ENCODE measurements at regions not wholly inside any gene's neighbourhood (a gene's known extent, or its start where the extent isn't known, plus 50 kb on each side); places are given as distances from the start of the nearest gene placed in this dataset.

DNA sequence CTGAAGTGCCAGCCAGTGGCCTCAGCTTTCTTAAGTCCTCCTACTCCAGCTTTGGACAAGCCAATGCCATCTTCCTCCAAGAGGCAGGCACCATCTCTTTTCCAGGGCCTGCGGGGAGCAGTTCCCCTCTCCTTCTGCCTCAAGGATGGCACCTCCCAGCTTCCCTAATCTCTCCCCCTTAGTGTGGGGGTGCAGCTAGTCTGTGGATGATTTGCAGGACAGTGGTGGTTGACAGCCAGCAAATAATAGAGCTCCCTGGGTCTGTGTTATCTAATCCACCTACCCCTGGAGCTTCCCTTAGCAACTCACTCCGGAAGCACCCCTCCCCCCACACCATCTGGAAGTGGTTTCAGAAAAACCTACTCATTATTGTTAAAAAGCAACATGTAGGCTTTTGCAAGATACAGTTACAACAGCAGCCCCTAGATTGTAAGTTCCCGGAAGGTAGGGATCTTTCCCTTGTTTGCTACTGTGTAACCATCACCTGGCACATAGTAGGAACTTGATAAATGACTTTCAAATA lies 247.1 kb downstream of the BCOR start:
- H3K4me3 Mint-ChIP-seq: no peak overlapping the region
- H3K36me3 Mint-ChIP-seq (ENCODE audit: low read depth): no peaks in the 10 kb centered on the region
- DNase-seq: peak; percentile 23
- H3K4me1 Mint-ChIP-seq: peaks cover 63% of the 10 kb centered on the region
- peaks cover 19% of the 10 kb centered on the region for H3K27me3 Mint-ChIP-seq (ENCODE audit: low read depth, poor library complexity)
- TF ChIP-seq, protein P1, sequence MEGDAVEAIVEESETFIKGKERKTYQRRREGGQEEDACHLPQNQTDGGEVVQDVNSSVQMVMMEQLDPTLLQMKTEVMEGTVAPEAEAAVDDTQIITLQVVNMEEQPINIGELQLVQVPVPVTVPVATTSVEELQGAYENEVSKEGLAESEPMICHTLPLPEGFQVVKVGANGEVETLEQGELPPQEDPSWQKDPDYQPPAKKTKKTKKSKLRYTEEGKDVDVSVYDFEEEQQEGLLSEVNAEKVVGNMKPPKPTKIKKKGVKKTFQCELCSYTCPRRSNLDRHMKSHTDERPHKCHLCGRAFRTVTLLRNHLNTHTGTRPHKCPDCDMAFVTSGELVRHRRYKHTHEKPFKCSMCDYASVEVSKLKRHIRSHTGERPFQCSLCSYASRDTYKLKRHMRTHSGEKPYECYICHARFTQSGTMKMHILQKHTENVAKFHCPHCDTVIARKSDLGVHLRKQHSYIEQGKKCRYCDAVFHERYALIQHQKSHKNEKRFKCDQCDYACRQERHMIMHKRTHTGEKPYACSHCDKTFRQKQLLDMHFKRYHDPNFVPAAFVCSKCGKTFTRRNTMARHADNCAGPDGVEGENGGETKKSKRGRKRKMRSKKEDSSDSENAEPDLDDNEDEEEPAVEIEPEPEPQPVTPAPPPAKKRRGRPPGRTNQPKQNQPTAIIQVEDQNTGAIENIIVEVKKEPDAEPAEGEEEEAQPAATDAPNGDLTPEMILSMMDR (IDR thresholded peaks at IDR 0.05): no peak
- peaks cover 19% of the 10 kb centered on the region for H3K9me3 Mint-ChIP-seq
- no peak overlapping the region for H3K27ac Mint-ChIP-seq

DNA sequence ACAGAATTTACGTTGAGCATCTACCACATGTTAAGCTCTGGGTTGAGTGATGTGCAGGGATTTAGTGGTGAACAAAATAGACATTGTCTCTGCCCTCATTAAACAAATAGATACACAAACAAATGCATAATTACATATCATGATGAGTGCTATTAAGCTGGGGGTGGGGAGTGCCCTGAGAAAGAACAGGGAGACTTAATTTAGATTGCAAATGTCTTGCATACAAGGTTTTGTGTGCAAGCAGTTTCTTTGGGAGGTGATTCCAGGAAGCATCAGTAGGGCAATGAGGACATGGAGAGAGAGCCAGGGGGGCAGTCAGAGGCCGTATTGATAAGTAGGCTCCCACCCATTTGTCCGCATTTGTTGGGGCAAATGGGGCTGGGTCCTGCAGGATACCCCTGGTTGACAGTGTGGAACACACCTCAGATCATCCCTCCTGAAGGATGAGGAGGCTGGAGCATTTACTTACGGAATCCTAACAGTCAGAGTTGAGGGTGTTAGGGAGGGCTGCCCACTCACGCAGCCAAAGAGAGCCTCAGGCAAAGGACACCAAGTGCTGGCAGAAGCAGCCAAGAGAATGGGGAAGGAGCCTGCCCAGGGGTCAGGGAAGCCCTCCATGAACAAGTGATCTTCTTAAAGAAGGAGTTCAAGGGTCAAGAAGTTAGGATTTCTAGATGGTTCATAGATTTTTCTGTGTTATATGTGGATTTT lies 245.9 kb downstream of the BCOR start:
- H3K27ac Mint-ChIP-seq: no peak overlapping the region
- H3K9me3 Mint-ChIP-seq: peaks cover 26% of the 10 kb centered on the region
- TF ChIP-seq, protein P1 (IDR thresholded peaks at IDR 0.05): no peak
- no peak for DNase-seq
- peaks cover 16% of the 10 kb centered on the region for H3K27me3 Mint-ChIP-seq (ENCODE audit: low read depth, poor library complexity)
- H3K36me3 Mint-ChIP-seq (ENCODE audit: low read depth): no peaks in the 10 kb centered on the region
- peak overlapping the region; percentile 23 for H3K4me3 Mint-ChIP-seq
- peaks cover 67% of the 10 kb centered on the region for H3K4me1 Mint-ChIP-seq

DNA sequence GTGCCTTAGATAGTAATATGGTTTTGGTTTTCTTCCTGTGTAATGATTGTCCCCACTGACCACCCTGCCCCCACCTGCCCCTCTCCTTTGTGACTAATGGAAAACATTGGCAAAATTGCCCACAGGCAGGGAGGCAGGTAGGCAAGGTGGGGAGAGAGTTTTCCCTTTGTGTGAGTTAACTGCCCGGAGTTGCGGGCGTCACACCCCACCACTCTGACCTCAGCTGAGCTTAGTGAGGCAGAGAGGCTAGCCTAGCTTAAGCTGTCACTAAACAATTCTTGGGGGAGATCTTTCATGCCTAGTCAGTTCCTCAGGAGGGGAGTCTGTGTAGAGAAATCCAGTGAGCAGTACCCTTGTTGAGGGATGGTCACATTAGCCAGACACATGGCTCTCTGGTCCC lies 245.3 kb downstream of the BCOR start:
- Mint-ChIP-seq H3K27ac (peak overlapping the region; percentile 24), H3K36me3 (ENCODE audit: low read depth) (no peaks in the 10 kb centered on the region), H3K4me1 (peaks cover 64% of the 10 kb centered on the region), H3K4me3 (no peak overlapping the region), H3K27me3 (ENCODE audit: low read depth, poor library complexity) (peaks cover 17% of the 10 kb centered on the region), H3K9me3 (peaks cover 27% of the 10 kb centered on the region)
- TF ChIP-seq, protein P1 (IDR thresholded peaks at IDR 0.05): no peak
- no peak for DNase-seq

DNA sequence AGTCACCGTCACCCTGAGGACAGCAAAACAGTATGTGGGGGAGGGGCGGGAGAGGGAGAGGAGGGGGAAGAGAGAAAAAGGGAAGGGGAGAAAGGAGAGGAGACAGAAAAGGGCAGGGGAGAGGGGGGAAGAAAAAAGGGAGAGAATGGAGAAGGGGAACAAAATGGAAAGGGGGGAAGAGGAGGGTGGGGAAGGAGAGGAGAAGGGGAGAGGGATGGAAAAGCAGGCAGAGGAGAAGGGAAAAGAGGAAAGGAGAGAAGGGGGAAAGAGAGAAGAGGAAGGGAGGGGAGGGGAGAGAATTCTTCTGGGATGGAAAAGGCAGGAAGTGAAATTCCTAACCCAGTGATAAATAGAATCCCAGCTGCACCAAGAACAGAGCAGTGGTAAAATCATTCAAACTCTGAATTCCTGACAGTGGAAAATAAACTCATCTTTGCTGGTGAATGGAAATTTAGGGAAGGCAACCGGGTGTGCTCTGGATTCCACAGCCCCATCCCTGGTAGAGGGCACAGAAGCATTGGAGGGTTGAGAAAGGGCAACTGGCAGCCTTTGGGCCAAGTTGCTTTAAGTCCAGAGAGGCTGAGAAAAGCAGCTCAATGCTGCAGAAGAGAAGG lies 244.2 kb downstream of the BCOR start:
- no peak overlapping the region for H3K27ac Mint-ChIP-seq
- TF ChIP-seq, protein P1 (IDR thresholded peaks at IDR 0.05): no peak
- peaks cover 17% of the 10 kb centered on the region for H3K27me3 Mint-ChIP-seq (ENCODE audit: low read depth, poor library complexity)
- H3K36me3 Mint-ChIP-seq (ENCODE audit: low read depth): no peaks in the 10 kb centered on the region
- no peak for DNase-seq
- H3K4me1 Mint-ChIP-seq: peaks cover 54% of the 10 kb centered on the region
- peaks cover 27% of the 10 kb centered on the region for H3K9me3 Mint-ChIP-seq
- H3K4me3 Mint-ChIP-seq: no peak overlapping the region

DNA sequence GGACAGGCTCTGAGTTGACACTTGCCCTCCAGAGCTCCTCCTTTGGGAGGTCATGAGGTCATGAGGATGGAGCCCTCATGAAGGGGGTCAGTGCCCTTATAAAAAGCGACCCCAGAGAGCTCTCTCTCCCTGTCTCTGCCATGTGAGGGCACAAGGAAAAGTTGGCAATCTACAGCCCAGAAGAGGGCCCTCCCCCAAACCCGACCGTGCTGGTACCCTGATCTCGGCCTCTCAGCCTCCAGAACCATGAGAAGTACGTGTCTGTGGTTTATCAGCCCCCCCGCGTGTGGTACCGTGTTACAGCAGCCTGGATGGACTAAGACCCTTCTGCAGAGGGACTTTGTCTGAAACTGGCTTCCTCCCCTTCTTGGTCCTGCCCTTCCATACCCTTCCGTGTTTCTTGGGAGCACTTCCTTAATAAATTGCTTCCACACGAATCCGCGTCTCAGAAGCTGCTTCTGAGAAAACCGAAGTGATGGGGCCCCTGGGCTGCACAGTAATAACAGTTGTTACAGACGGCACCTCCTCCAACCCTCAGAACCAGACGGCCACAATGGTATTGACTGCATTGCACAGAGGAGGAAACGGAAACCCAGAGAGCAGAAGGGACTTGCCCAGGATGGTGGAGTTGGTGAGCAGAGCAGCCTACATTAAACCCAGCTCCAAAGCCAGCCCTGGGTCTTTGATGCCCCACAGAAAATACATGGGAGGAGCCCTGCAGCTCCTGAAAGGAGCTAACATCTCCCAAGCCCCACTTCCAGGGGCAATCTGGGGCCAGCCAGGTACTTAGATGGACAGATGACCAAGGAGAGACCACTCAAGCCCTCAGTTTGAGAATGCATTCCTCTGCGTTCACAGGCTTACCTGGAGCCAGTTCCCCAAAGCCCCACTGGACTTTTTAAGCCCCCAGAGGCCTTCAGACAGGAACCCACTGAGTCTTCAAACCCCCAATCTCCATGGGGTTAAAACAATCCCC lies 242.7 kb downstream of the BCOR start:
- Mint-ChIP-seq H3K4me3 (no peak overlapping the region), H3K9me3 (peaks cover 24% of the 10 kb centered on the region), H3K27me3 (ENCODE audit: low read depth, poor library complexity) (peaks cover 17% of the 10 kb centered on the region), H3K27ac (no peak overlapping the region), H3K4me1 (peaks cover 49% of the 10 kb centered on the region), H3K36me3 (ENCODE audit: low read depth) (no peaks in the 10 kb centered on the region)
- no peak for DNase-seq
- TF ChIP-seq, protein P1 (IDR thresholded peaks at IDR 0.05): no peak

Data from nephron progenitor cell (in vitro differentiated cells).